NCI-H1092 treated with DMSO at 0.1 percent for 48 hours (cell line): ENCODE measurements at regions not wholly inside any gene's neighbourhood (a gene's known extent, or its start where the extent isn't known, plus 50 kb on each side); places are given as distances from the start of the nearest gene placed in this dataset.
"Not testable (repeated sequence)": the region's sequence is repeated elsewhere in the genome, so short reads cannot be mapped to it uniquely, and the experiment has no call there.

Source experiments
- DNase-seq: peaks from one replicate; lab custom pipeline; 2025; lab: John Stamatoyannopoulos, UW

- no peak for DNase-seq
These were observed 176.3 kb downstream of the ERMARD start for GRCh38 chr6:169927711-169928110.

- DNase-seq: no peak
These were observed 175.4 kb downstream of the ERMARD start for GRCh38 chr6:169926617-169927417.

- DNase-seq: no peak
These were observed 172.3 kb downstream of the ERMARD start for GRCh38 chr6:169923468-169924464.

DNA sequence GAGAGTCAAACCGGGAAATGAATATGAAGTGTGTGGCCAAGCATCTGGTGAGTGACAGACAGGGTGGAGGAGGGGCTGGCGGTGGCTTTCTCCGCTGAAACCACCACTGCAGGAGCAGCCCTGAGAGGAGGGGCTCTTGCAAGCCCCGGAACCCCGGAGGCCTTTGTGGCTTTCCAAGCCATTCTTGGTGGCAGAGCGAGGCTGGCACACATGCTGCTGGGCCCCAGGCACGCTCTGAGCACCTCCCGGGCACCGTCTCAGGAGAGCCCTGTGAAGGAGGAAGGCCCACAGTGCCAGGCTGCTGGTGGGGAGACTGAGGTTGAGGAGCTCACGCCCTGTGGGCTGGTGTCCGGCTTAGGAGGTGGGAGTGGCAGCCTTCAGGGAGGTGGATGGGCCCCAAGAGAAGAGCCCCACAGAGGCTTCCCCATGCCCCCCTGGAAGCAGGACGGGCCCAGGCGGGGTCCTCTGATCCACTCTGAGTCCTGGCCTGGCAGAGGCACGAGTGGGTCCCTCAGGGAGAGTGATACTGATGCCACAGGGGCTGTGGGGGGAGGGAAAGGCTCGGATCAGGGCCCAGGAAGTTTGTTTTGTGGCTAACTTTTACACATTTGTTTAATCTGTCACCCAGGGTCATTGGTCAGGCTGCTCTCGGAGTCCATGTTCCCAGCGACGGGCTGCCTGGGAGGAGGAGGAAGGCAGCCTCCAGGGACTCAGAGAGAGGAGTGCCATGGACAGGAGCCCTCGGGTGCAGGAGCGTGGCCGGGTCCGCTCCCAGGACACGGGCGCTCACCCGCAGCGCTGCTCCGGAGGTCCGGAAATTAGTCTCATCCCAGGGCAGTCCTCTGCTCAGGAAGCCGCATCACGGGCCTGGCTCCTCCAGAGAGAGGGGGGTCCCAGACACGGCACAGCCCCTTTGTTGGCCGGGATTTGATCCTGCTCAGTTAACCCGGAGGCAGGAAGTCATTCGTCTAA lies 170.7 kb downstream of the ERMARD start:
- DNase-seq: no peak

- DNase-seq: no peak
These were observed 169.8 kb downstream of the ERMARD start for GRCh38 chr6:169921217-169921616.

GRCh38 chr6:169920359-169921020 lies 169.1 kb downstream of the ERMARD start:
- DNase-seq: no peak

GRCh38 chr6:169918954-169919549 lies 167.6 kb downstream of the ERMARD start:
- DNase-seq: no peak

DNA sequence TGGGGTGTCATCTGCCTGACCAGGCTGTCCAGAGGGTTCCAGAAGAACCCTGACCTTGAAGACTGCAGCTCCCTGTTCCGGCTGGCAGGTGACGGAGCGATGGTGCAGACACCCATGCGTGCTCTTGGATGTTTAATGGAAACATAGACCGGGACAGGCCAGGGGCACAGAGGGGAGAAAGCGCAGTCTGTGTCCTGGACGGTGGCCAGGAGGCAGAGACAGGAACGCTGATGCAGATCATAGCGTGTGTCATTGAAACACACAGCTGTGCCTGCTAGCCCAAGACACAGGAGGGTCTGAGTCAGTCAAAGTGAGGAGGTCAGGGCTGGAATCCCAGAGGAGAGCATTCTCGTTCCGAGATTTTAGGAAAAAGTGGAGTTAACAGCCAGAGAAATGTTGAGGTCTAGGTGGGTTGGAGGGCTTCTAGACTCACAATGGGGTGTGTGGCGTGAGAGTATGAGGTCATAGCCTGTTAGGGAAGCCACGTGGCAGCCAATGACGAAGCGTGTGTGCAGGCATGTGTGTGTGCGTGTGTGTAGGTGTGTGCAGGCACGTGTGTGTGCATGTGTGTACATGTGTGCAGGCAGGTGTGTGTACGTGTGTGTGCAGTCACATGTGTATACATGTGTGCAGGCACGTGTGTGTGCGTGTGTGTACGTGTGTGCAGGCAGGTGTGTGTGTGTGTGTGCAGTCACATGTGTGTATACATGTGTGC lies 167.0 kb downstream of the ERMARD start:
- DNase-seq: no peak

GRCh38 chr6:169917153-169917552 lies 165.7 kb downstream of the ERMARD start:
- no peak for DNase-seq

- DNase-seq: no peak
These were observed 164.5 kb downstream of the ERMARD start for GRCh38 chr6:169915769-169916550.

- DNase-seq: not testable (repeated sequence)
These were observed 162.3 kb downstream of the ERMARD start for GRCh38 chr6:169913745-169914144.

- no peak for DNase-seq
These were observed 161.7 kb downstream of the ERMARD start for GRCh38 chr6:169913096-169913638.

DNA sequence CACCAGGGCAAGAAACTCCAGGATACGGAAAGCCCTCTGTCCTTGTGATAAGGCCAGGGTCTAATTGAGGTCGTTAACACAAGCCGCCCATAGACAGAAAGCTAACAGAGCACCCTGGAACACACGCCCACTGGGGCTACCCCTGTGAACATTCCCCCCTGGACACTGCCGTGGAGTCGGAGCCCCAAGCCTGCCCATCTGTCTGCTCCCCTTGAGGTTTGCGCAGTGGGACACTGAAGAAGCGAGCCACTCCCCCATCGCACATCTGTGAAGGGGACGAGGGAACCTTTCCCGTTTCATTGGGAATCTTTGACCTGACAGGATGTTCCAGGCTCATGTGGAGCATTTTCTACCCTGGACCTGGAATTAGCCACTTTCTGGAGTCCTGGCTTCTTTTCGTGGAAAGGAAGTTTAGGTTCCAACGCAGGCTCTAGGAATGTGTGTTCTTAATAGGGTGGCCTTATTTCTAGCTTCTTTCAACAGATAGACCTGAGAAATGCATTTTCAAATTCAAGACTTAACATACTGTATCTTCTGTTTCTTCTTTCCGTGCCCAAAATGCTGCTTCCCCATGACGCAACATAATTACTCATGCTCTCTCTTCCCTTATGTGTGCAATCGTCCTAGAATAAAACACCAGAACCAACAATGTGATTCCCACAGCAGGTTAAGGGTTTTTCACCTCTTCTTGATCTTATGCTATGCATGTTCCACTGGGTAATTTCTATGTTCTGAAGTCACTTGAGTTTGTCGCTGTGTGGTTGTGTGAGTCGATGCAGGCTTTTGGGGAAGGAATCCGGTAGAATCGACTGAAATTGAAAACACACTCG lies 161.1 kb downstream of the ERMARD start:
- no peak for DNase-seq

DNA sequence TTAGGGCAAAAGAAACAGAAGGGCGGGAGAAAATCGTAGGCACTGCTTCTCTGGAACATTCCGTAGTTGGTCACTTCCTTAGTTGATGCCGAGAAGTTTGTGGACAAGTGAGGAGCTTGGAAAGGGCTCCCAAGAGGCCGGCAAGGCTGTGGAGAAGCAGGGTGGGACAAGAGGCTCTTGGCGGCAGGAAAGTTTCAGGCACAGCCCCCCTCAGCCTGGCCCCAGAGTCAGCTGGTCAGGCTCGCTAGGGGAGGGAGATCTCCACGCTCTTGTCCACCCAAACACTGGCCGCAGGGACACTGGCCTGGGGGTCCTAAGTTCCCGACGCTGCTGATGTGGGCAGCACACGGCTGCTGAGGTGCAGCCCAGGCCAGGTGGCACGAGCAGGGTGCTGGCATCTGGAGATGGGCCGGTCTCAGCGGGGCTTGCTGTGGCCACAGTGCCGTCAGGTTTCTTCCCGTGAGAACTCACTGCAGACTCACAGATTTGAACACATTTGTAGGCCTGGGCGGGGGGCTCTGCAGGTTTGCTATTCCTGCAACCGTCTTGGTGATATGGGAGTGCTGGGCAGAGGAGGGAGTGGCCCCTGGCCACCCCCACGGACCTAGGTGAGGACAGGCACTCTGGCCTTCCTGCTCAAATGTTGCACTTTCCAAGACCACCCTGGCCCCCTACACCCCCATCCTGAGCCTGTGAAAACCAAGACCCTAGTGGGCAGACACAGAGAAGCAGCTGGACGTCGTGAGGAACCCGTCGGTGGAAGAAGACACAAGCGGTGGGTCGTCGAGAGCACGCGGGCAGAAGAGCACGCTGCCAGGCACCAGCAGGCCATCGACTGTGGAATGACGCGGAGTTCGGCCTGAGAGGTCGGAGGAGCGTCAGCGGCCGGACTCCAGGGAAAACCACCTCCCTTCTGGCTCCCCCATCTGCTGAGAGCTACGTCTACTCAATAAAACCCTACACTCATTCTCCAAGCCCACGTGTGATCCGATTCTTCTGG lies 160.1 kb downstream of the ERMARD start:
- no peak for DNase-seq

DNA sequence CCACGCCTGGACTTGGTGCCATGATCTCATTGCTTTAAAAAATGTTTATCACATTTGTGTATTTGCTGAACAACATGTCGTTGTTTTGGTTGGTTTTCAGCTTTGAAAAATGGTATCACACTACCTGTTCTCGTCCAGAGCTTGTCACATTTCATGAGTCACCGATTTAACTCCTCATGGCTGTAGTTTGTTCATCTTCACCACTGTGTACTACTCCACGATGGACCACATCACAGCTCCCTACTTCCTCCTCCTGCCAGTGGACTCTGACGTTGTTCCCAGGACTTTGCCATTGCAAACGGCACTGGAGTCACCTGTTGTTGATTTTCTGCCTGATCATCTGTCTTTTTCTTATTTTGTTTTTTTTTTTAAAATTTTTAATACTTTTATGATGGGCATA lies 157.7 kb downstream of the ERMARD start:
- DNase-seq: no peak

- DNase-seq: no peak
These were observed 157.0 kb downstream of the ERMARD start for GRCh38 chr6:169908403-169908933.
